AG10803 (cell line): ENCODE measurements at regions not wholly inside any gene's neighbourhood (a gene's known extent, or its start where the extent isn't known, plus 50 kb on each side); places are given as distances from the start of the nearest gene placed in this dataset.

Experiments used
- DNase-seq: peaks from one replicate; pipeline ENCODE4 v3.0.0; 2010; ENCODE audit warnings: low read depth
- H3K4me3 ChIP-seq: 2 replicates; pipeline ENCODE4 v1.5.1; 2011; ENCODE audit warnings: mild to moderate bottlenecking, low read length, control low read depth
- TF ChIP-seq, protein P1 (sequence below): conservative IDR thresholded peaks from 2 replicates; pipeline ENCODE4 v1.5.1; 2011; ENCODE audit warnings: mild to moderate bottlenecking, low read length, control low read depth, inconsistent platforms

GRCh38 chr14:75361751-75362433 is 65.9 kb upstream of the JDP2 start:
- peak; percentile 64 for DNase-seq
- TF ChIP-seq, protein P1, sequence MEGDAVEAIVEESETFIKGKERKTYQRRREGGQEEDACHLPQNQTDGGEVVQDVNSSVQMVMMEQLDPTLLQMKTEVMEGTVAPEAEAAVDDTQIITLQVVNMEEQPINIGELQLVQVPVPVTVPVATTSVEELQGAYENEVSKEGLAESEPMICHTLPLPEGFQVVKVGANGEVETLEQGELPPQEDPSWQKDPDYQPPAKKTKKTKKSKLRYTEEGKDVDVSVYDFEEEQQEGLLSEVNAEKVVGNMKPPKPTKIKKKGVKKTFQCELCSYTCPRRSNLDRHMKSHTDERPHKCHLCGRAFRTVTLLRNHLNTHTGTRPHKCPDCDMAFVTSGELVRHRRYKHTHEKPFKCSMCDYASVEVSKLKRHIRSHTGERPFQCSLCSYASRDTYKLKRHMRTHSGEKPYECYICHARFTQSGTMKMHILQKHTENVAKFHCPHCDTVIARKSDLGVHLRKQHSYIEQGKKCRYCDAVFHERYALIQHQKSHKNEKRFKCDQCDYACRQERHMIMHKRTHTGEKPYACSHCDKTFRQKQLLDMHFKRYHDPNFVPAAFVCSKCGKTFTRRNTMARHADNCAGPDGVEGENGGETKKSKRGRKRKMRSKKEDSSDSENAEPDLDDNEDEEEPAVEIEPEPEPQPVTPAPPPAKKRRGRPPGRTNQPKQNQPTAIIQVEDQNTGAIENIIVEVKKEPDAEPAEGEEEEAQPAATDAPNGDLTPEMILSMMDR: no peak
- no peak overlapping the region for H3K4me3 ChIP-seq

- TF ChIP-seq, protein P1: no peak
- no peak overlapping the region for H3K4me3 ChIP-seq
- DNase-seq: no peak
These were observed 64.7 kb upstream of the JDP2 start for GRCh38 chr14:75363130-75363529.

DNA sequence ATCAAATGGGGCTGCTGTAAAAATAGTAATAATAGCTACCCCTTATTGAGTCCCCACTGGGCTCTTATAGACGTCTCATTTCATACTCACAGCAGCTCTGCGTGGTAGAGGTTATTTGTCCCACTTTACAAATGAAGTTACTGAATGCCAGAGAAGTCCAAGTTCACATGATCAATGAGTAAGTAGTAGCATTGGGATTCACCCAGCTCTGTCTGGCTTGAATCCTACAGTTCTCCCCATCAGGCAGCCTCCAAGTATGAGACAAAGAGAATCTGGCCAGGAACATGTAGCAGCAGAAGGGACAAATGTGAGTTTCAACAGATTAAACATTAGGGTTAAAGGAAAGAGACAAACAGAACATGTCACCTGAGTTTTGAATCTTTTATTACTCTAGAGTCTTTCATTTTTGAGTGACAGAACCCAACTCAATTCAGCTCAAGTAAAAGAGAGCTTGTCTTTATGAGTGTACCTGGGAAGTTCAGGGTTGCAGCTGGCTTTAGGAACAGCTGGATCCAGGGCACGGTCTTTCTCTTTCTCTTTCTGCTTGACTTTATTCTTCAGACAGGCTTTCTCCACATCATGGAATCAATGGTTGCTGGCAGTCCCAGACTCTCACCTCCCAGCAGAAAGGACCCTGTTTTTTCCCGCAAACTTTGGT is 64.1 kb upstream of the JDP2 start:
- DNase-seq: peak; percentile 53
- no peak overlapping the region for H3K4me3 ChIP-seq
- TF ChIP-seq, protein P1: no peak

- H3K4me3 ChIP-seq: no peak overlapping the region
- DNase-seq: no peak
- TF ChIP-seq, protein P1: no peak
These were observed 62.7 kb upstream of the JDP2 start for GRCh38 chr14:75365116-75365515.

DNA sequence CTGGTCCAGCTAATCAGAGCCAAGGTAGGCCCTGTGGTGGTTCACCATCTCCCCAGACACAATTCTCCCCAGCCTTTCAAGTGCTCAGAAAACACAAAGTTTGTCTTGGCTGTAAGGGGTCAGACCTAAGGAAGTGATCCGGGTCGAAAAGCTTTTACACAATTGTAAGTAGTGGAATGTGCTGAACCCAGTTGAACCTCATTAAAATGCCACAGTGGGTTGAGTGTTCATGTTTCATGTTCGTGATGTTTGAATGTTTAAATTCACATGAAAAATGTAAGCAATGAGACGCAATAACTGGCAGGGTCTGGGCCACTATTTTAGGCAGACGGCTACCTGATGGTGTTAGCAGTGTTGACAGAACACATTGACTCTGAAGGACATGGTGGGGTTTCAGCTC is 60.9 kb upstream of the JDP2 start:
- no peak overlapping the region for H3K4me3 ChIP-seq
- peak; percentile 26 for DNase-seq
- TF ChIP-seq, protein P1: no peak

DNA sequence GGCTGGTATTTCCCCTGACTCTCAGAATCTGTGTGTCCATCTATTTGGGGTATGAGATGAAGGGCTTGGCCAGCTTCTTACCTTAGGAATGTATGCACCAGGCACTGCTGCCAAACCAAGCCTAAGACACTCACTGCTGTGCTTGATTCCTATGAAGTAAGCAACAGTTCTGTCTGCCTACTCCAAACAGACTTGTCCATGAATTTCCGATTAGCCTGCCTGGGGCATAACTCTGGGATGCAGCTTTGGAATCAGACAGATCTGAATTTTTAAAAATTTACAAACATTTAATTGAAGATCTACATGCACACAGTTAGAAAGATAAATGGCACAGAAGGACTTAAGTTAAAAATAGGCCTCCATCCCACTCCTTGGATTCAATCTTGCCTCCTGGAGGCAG is 59.5 kb upstream of the JDP2 start:
- DNase-seq: no peak
- TF ChIP-seq, protein P1: no peak
- no peak overlapping the region for H3K4me3 ChIP-seq

DNA sequence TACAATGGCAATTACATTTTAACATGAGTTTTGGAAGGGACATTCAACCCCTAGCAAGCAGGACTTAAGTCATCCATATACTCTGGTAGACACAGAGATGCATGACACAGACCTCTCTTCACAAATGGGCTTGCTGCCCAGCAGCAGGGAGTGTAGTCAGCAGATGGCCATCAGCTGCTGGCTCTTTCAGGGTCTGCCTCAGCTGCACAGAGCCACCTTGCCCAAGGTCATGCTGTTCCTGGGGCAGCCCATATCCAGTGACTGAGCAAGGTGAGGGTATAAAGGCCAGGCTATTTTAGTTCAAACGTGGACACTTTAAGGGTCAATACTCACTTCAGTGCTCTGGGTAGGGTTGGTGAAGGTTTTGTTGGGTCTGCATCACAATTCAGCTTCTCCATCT is 58.3 kb upstream of the JDP2 start:
- TF ChIP-seq, protein P1: no peak
- peak; percentile 28 for DNase-seq
- no peak overlapping the region for H3K4me3 ChIP-seq
